Stimulated activated CD8-positive, alpha-beta memory T cell treated with anti-CD3 and anti-CD28 coated beads, Interleukin-15, amount 100 ng/mL, for 4 hours (primary cell): ENCODE measurements at regions not wholly inside any gene's neighbourhood (a gene's known extent, or its start where the extent isn't known, plus 50 kb on each side); places are given as distances from the start of the nearest gene placed in this dataset.
"Not testable (repeated sequence)": the region's sequence is repeated elsewhere in the genome, so short reads cannot be mapped to it uniquely, and the experiment has no call there.

ENCODE experiments used
- DNase-seq, 2 donors: peaks; one replicate each; pipeline ENCODE4 v3.0.0-alpha.2; 2020; ENCODE audit warnings: low read depth in 2 of 2

DNA sequence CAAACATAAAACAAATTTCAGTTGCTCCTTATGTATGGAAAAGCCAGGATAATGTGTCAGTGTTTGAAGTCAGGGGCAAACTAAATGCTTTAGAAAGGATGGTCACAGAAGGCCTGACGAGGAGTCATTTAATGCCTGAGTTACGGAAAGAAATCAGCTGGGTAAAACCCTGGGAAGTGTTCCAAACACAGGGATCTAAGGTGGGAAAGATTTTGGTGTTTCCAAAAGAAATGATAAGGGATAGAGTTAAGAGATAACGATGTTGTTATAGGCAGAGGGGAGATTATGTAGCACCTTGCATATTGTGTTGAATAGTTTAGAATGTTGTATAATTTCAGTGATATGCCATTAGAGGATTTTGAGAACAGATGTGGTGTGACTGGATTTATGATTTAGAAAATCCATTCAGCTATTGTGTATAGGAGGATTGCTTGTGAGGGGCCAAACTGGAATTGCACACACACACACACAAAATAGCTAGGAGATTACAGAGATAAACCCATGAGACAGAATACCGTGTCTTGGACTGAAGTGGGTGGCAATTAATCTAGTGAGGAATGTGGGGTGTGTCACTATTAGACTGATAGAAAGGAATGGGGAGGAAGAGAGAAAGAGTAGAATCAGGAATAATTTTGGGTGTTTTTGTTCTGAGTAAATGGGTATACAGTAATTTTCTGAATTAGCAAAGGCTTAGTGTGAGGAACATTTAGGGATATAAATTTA lies 274.2 kb upstream of the DAB2 start:
- DNase-seq = no peak

GRCh38 chr5:39697881-39698280 lies 273.1 kb upstream of the DAB2 start:
- DNase-seq = no peak

DNA sequence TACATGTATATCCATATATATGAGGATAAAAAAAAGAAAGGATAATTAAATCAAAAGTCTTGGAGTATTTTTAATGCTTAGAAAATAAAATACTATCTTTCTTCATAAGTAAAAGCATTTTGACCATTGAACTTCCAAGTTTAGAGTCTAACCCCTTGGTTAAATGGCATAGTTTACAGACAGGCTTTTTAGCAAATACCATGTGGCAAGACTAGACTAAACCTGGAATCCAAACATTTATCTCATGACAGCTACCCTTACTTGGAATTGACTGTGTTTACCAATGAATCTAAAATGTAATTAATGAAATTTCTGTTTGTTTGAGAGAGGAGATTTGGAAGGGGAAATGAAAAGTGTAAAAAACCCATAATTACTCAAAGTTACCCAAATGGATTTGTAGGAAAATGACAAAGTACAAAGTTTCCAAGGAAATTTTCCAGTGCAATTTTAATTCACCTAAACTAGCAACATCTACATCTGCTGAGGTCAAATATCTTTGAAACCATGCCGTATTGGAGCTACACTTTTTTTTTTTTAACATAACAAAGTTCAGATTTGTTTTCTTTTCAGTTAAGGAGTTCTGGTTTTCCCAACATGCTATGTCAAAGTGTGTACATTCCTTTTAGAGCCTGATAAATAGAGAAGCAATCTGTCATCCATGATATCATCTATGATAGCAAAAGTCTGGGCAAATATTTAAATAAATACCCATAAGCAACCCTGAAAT lies 272.1 kb upstream of the DAB2 start:
- no peak for DNase-seq

GRCh38 chr5:39691993-39692392 lies 267.2 kb upstream of the DAB2 start:
- DNase-seq = no peak

GRCh38 chr5:39691136-39691535 lies 266.4 kb upstream of the DAB2 start:
- no peak for DNase-seq

DNA sequence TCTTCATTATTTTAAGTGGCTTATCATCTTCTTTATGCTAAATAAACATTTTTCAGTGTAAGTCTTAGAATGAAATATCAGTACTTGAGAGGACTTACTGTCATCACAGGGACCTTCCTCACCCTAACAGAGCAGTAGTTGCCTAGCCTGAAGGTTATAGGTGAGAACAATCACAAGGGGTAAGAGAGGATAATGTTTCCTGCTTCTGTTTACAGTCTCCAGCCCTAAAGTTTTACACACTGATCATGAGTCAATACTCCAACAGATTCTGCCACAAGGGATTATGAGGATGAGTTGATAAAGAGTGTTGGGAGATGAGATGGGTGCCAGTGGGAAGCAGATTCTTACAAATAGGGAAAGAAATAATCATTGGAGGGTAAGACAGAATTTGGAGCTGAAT lies 265.1 kb upstream of the DAB2 start:
- DNase-seq = no peak

GRCh38 chr5:39687924-39688323 lies 263.1 kb upstream of the DAB2 start:
- DNase-seq = not testable (repeated sequence)

- DNase-seq = no peak
Measured at GRCh38 chr5:39680213-39680612, 255.4 kb upstream of the DAB2 start.

DNA sequence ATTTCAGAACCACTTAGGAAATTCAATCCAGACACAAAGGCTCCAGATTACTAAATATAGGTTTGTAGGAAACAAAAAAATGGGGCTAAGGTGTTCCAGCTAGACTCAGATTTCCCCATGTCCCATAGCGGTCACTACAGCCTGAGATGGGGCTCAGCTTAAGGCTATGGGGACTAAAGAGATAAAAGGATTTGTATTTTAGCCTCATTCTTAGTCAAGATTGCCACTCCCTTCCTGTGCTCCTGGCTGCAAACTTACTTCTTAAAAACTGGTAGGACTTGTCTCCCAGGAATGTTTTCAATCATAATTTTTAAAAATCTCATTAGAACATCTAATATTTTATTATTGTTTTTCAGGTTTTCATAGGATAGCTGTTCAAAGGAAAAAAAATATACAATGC lies 253.8 kb upstream of the DAB2 start:
- DNase-seq = no peak

DNA sequence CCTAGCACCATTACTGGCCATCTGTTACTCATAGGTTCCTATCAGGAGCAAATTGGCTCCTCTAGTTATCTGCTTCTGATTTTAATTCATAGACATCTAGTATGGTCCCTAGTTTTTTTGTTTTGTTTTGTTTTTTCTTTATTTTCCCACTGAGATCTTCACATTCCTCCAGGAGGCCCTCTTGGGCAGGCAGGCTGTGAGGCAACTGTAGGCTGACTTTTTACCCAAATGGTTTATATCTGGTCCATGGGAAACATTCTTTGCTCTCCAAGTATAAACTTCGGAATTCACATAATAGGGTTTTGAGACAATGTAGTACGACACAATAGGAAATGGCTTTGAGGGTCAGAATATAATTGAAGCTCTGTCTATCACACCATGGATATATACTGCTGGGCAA lies 250.9 kb upstream of the DAB2 start:
- DNase-seq = no peak

GRCh38 chr5:39674209-39675082 lies 249.7 kb upstream of the DAB2 start:
- no peak for DNase-seq

DNA sequence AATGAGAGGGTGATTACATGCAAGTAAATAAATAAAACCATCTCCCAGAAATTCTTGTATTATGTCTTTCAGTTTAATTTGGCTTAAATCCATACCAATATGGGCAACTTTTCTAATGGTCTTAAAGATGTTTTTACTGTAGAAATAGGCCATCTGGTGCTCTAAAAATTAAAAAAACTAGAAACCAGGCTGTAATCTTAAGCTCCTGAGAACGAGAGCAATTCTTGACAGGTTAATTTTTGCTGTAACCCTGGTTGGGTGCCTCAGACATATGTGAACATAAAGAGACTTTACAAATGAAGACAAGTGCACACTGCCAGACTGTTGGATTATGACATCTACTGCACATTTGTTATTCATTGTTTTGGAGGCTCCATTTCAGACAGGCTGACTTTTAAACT lies 246.8 kb upstream of the DAB2 start:
- no peak for DNase-seq

DNA sequence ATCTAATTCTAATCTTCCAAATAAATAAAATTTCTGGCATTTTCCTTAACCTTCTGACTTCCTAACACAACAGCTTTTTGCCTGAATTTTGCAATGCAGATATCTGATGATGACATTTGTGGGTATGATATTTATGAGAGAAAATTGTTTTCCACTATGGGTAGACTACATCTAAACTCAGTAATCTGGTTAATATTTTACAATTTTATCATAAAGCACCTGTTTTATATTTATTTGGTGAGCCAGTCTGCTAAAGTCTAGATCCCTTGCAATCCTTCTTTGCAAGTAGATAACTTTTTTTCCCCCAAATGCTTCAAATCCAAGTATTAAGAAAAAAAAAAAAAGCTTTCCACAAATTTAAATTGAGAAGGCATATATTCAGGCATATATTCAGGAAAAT lies 246.2 kb upstream of the DAB2 start:
- no peak for DNase-seq

DNA sequence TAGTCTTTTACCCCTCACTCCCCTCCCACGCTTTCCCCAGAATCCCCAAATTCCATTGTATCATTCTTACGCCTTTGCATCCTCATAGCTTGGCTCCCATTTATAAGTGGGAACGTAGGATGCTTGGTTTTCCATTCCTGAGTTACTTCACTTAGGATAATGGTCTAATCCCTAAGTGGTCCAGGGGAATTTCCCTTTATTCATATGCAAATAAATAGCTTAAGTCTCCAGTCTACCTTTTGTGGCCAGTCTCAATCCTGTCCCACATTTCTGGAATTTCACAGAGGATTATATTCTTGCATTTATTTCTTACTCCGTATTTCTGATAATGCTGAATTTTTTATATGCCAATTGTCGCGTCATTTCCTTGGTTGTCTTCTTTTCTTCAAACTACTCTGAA lies 245.6 kb upstream of the DAB2 start:
- no peak for DNase-seq

DNA sequence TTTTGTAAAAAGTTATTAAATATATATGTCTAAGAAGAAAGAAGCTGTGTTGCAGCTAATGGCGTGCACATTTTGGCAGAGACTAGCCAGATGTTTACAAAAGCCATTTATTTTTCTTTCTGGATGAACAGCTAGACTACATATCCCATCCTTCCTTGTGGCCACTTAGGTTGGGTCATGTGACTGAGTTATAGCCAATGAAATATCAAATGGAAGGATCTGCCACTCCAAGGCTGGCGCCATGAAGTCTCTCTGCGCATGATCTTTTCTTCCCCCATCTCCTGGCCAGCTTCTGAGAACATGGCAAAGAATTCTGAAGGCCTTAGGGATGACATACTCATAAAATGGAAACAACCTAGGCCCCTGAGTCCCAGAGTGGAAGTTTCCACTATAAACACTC lies 244.2 kb upstream of the DAB2 start:
- no peak for DNase-seq

DNA sequence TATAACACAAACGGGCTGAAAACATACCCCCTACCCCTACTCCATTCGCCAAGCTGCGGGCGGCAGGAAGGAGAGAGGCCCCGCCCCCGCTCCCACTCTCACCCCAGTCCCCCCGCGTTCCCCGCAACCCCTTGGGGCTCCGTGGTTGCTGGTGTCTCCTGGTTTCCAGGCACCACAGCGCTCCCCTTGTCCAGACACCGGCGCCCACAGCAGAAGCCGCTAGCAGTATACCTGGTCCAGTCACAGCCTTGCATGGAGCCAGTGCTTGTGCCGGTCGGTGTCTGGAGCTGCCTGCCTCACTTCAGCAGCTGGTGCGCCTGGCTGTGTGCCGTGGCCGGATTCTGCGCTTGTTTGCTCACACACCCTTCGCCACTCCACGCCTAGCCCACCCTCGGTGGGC lies 240.5 kb upstream of the DAB2 start:
- DNase-seq = no peak

GRCh38 chr5:39662945-39663344 lies 238.2 kb upstream of the DAB2 start:
- DNase-seq = no peak

DNA sequence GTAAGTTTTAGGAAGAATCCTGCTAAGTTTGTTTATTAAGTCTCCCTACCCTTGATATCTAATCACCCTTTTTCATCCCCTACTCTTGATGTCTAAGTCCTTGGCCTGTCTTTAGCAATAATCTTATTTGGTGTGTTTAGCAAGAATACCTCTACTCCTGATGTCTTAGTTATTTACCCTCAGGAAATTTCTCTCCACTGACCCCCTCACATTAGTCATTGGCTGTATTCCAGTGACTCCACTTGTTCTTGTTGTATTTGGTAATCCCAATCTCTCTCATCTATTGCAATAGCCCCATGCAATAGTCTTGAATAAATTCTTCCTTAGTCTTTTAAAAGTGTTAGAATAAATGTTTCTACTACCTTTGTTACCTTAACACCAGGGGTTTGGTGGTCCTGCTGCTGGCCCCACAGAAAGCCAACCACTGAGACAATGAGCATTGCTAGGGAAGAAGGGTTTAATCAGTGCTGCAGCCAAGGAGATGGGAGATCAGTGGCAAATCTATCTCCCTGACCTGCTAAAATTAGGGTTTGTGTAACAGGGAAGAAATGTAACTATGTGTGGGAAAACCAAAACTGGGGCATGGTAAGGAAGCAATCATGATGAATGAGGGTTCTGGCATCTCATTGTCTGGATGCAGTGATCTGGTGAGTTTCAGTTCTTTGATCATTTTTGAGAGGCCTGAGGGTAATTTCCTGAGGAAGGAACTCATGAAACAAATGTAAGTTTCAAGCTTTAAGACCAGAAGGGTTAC lies 236.4 kb upstream of the DAB2 start:
- no peak for DNase-seq

DNA sequence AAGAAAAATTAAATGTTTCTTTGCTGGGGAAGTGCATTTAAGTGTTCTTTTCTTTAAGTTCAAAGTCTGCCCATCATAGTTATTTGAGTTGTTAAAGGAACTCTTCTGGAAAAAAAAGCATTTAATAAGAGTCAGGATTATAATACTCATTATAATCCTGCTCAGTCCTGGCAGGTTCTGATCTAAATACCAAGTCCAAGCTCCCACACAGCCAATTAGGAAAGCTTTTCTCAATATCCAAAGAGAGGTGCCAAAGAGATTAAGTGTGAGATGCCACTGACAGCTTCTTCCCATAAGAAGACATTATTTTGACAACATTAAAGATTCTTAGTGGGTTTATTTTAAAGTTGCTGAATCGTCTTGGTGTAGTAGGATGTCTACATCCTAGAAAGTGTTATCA lies 235.2 kb upstream of the DAB2 start:
- DNase-seq = no peak

GRCh38 chr5:39658866-39659265 lies 234.1 kb upstream of the DAB2 start:
- no peak for DNase-seq

DNA sequence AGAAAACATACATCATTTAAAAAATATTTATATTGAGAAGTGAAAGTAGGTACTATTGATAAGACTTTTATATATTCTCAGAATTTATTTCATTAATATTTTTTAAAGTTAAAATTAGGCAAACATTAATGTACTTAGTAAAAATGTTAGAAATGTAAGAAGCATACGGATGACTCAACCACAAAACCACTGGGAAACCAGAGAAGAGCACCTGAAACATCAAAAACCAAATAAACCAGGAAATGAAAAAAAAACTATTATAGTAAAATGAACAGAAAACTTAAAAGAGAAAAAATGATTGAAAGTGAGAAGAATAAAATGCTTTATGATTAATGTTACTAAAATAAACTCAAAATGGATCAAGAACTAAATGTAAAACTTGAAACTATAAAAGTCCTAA lies 233.2 kb upstream of the DAB2 start:
- DNase-seq = no peak

DNA sequence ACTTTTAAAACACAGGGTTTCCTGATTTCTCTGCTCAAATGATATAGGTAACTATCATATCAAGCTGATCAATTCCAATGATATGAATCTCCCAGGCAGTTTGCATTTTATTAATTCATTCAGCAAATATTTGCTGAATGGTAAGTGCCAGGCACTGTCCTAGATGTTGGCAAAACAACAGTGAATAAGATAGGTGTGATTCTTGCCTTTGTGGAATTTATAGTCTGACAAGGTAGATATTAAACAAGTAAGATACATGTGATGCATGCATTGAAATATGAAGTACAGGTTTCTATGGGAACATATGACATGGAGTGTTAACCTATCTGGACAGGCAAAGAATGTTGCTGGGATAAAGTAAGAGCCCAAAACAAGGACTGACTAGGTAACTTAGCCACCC lies 231.8 kb upstream of the DAB2 start:
- no peak for DNase-seq
